K562 (cell line): ENCODE measurements at regions not wholly inside any gene's neighbourhood (a gene's known extent, or its start where the extent isn't known, plus 50 kb on each side); places are given as distances from the start of the nearest gene placed in this dataset.

Source experiments
- ATAC-seq: fragments of 200-7000 bp; cut with Tn5 transposase; 3 replicates; pipeline ENCODE4 v1.9.1; 2020; ENCODE audit warnings: moderate library complexity
- BruUV-seq: library from RNA; stranded (reverse); fragments of 400-500 nt; replicated peaks from 2 replicates; lab custom pipeline; 2021; lab: Mats Ljungman, UMichigan
- CTCF ChIA-PET: fragments of 300-600 bp; formaldehyde crosslinking; extraction: SDS; loops from one replicate; lab custom pipeline; 2021; ENCODE audit warnings: low intra/inter-chr PET ratio; lab: Yijun Ruan, JAX
- POLR2A ChIA-PET: fragments of 300-600, 350-650 bp; sonication (Branson Sonifier 250); formaldehyde crosslinking; extraction: SDS; loops from one replicate; lab custom pipeline; 2021; ENCODE audit warnings: antibody characterized with exemption, inconsistent platforms; lab: Yijun Ruan, JAX
- DNase-seq, 4 experiments: peaks; one replicate each; pipeline versions ENCODE4 v3.0.0 to v3.0.0-alpha.2; 2011 to 2018; ENCODE audit warnings: low spot score in 3 of 4, mixed read lengths in 3 of 4; ENCODE audit errors: extremely low read depth in 1 of 4
- FAIRE-seq: peaks from 2 replicates; lab custom pipeline; 2011; peaks lifted over from hg19 to GRCh38; lab: Jason Lieb, UNC
- H2AFZ ChIP-seq: 2 replicates; pipeline ENCODE4 v1.6.0; 2011; ENCODE audit warnings: low read depth, low read length, control low read depth, inconsistent platforms
- H3K27ac ChIP-seq: fragments of 200-600 bp; 3 replicates; pipeline ENCODE4 v1.8.0; 2011; ENCODE audit warnings: low read depth, mild to moderate bottlenecking, control low read depth, inconsistent platforms, low read length, moderate library complexity, mixed read lengths; ENCODE audit errors: extremely low read depth
- H3K27me3 ChIP-seq, 2 experiments: fragments of 300-600 bp in 1 of 2; 2 replicates in 1 of 2; 3 replicates in 1 of 2; pipeline versions ENCODE4 v1.6.0 to v1.8.0; 2011; ENCODE audit warnings: inconsistent platforms in 2 of 2, low read length in 2 of 2, mild to moderate bottlenecking in 1 of 2, mixed read lengths in 1 of 2, moderate library complexity in 1 of 2; ENCODE audit not compliant: control insufficient read depth in 2 of 2, insufficient read depth in 2 of 2
- H3K36me3 ChIP-seq: fragments of 300-600 bp; 3 replicates; pipeline ENCODE4 v1.8.0; 2011; ENCODE audit warnings: mild to moderate bottlenecking, low read length, inconsistent platforms; ENCODE audit not compliant: control insufficient read depth, insufficient read depth
- H3K4me1 ChIP-seq, 2 experiments: fragments of 200-600 bp in 1 of 2; replicated peaks in 1 of 2; 2 replicates in 1 of 2; 3 replicates in 1 of 2; pipeline versions ENCODE4 v1.5.1 to v1.8.0; 2011; ENCODE audit warnings: inconsistent platforms in 2 of 2, low read length in 2 of 2, mild to moderate bottlenecking in 1 of 2, mixed read lengths in 1 of 2, moderate library complexity in 1 of 2; ENCODE audit not compliant: control insufficient read depth in 2 of 2, insufficient read depth in 2 of 2
- H3K4me2 ChIP-seq: 2 replicates; pipeline ENCODE4 v1.6.1; 2011; ENCODE audit warnings: low read length, control low read depth, inconsistent platforms, mixed read lengths; ENCODE audit not compliant: insufficient read depth
- H3K4me3 ChIP-seq: fragments of 200-600 bp; sonication (generic), shearing (Covaris generic); 2 replicates; pipeline ENCODE4 v1.5.1; 2016; ENCODE audit warnings: control low read depth, inconsistent platforms
- H3K79me2 ChIP-seq: fragments of 200-600 bp; 3 replicates; pipeline ENCODE4 v1.8.0; 2011; ENCODE audit warnings: low read length, inconsistent platforms; ENCODE audit not compliant: control insufficient read depth, insufficient read depth
- H3K9ac ChIP-seq, 2 experiments: 2 replicates each; pipeline versions ENCODE4 v1.6.0 to v1.6.1; 2011; ENCODE audit warnings: low read depth in 2 of 2, low read length in 2 of 2, control low read depth in 1 of 2, inconsistent platforms in 1 of 2, mild to moderate bottlenecking in 1 of 2, mixed read lengths in 1 of 2; ENCODE audit not compliant: insufficient read depth in 1 of 2
- H3K9me1 ChIP-seq: one replicate; pipeline ENCODE4 v1.6.0; 2011; ENCODE audit warnings: inconsistent platforms, mild to moderate bottlenecking, low read length, moderate library complexity; ENCODE audit not compliant: control insufficient read depth, insufficient read depth
- H3K9me3 ChIP-seq: replicated peaks from 2 replicates; pipeline ENCODE4 v1.5.1; 2011; ENCODE audit warnings: low read depth, low read length, inconsistent platforms; ENCODE audit not compliant: control insufficient read depth, insufficient read depth
- H4K20me1 ChIP-seq: replicated peaks from 2 replicates; pipeline ENCODE4 v1.6.1; 2011; ENCODE audit warnings: low read length, inconsistent platforms, mixed read lengths; ENCODE audit not compliant: control insufficient read depth, insufficient read depth
- CREM ChIP-seq: IDR thresholded peaks from 2 replicates; pipeline ENCODE4 v1.6.1; 2014; ENCODE audit warnings: antibody characterized with exemption, low read depth
- E2F6 ChIP-seq, 2 experiments: IDR thresholded peaks; 2 replicates each; pipeline ENCODE4 v1.6.1; 2011; ENCODE audit warnings: borderline replicate concordance in 1 of 2, control low read depth in 1 of 2, low read depth in 1 of 2, low read length in 1 of 2, mild to moderate bottlenecking in 1 of 2, mixed read lengths in 1 of 2, moderate library complexity in 1 of 2; ENCODE audit not compliant: insufficient read depth in 1 of 2, insufficient read length in 1 of 2, poor library complexity in 1 of 2, severe bottlenecking in 1 of 2; ENCODE audit errors: extremely low read depth in 1 of 2
- GABPB1 ChIP-seq: sonication (generic); formaldehyde crosslinking; IDR thresholded peaks from 2 replicates; pipeline ENCODE4 v1.8.0; 2022; ENCODE audit warnings: mild to moderate bottlenecking, missing genetic modification reagents
- MYBL2 ChIP-seq, 2 experiments: fragments of 450-650 bp in 1 of 2; sonication (generic) in 1 of 2; formaldehyde crosslinking in 1 of 2; IDR thresholded peaks; 2 replicates each; pipeline versions ENCODE4 v1.6.1 to v1.8.1; 2017 to 2022; ENCODE audit warnings: borderline replicate concordance in 1 of 2, inconsistent platforms in 1 of 2, low read depth in 1 of 2, mild to moderate bottlenecking in 1 of 2, missing genetic modification reagents in 1 of 2, moderate library complexity in 1 of 2
- NFYB ChIP-seq: IDR thresholded peaks from 2 replicates; pipeline ENCODE4 v1.6.1; 2011; ENCODE audit warnings: mild to moderate bottlenecking, moderate library complexity; ENCODE audit not compliant: insufficient read length; ENCODE audit errors: extremely low read depth
- SP1 ChIP-seq: sonication (generic); formaldehyde crosslinking; IDR thresholded peaks from 2 replicates; pipeline ENCODE4 v1.8.1; 2022; ENCODE audit warnings: mild to moderate bottlenecking, missing genetic modification reagents
- SPI1 ChIP-seq: IDR thresholded peaks from 2 replicates; pipeline ENCODE4 v1.6.1; 2011; ENCODE audit warnings: low read depth, low read length, control low read depth, borderline replicate concordance
- SREBF2 ChIP-seq: sonication (generic); formaldehyde crosslinking; IDR thresholded peaks from 2 replicates; pipeline ENCODE4 v1.4.0; 2020; ENCODE audit warnings: mild to moderate bottlenecking, missing genetic modification reagents
- TBL1XR1 ChIP-seq, 2 experiments: IDR thresholded peaks; 2 replicates each; pipeline ENCODE4 v1.6.1; 2012; ENCODE audit warnings: improper control_type of control experiment in 2 of 2, low read length in 2 of 2, mild to moderate bottlenecking in 1 of 2
- TEAD1 ChIP-seq, 2 experiments: fragments of 450-650 bp in 1 of 2; sonication (generic) in 1 of 2; formaldehyde crosslinking; IDR thresholded peaks; 2 replicates each; pipeline versions ENCODE4 v1.4.0 to v1.8.0; 2020 to 2022; ENCODE audit warnings: mild to moderate bottlenecking in 2 of 2, missing genetic modification reagents in 1 of 2
- USF2 ChIP-seq: sonication (generic); formaldehyde crosslinking; IDR thresholded peaks from 2 replicates; pipeline ENCODE4 v1.5.0; 2020; ENCODE audit warnings: missing genetic modification reagents
- ZHX1 ChIP-seq: fragments of 150-350 bp; conservative IDR thresholded peaks from 2 replicates; pipeline ENCODE4 v1.6.1; 2014; ENCODE audit warnings: low read length
- ZNF395 ChIP-seq: fragments of 200-800 bp; sonication (Bioruptor generic); IDR thresholded peaks from 2 replicates; pipeline ENCODE4 v1.6.1; 2017; ENCODE audit warnings: missing genetic modification characterization, missing compliant biosample characterization
- ZNF431 ChIP-seq: sonication (generic); formaldehyde crosslinking; IDR thresholded peaks from 2 replicates; pipeline ENCODE4 v1.8.0; 2022; ENCODE audit warnings: mild to moderate bottlenecking, missing genetic modification reagents
- WGBS: fragments of 100-300 bp; shearing (Covaris generic); methylation state at CpG from one replicate; pipeline ENCODE4 v1.1.6; 2016; ENCODE audit warnings: low coverage, mixed read lengths; ENCODE audit not compliant: insufficient coverage; ENCODE audit errors: missing lambda C conversion rate; 5-methylcytosine and 5-hydroxymethylcytosine counted together
- in situ Hi-C: fragments of 300-500 bp; cut with MboI; formaldehyde crosslinking; loops from 4 replicates; pipeline ENCODE4 v1.15.0; 2018; ENCODE audit warnings: inconsistent platforms, mixed read lengths
- intact Hi-C: fragments of 100-400 bp; cut with micrococcal nuclease; formaldehyde crosslinking; loops from 2 replicates; pipeline ENCODE4 v1.14.2; 2022

GRCh38 chr3:19595884-19596283 is 338.1 kb downstream of the EFHB start:
- CTCF ChIA-PET: no interaction called here
- no peak overlapping the region for H3K27ac ChIP-seq

More at GRCh38 chr3:19595884-19596283, 338.1 kb downstream of the EFHB start:
- Histone ChIP-seq H3K9me1 (no peaks in the 10 kb centered on the region), H3K27me3 (no peaks in the 10 kb centered on the region), H3K79me2 (no peaks in the 10 kb centered on the region), H3K4me1 (no peaks in the 10 kb centered on the region), H3K4me3 (no peak overlapping the region), H4K20me1 (no peaks in the 10 kb centered on the region), H2AFZ (no peak overlapping the region), H3K4me2 (no peak overlapping the region), H3K36me3 (no peaks in the 10 kb centered on the region)
- POLR2A ChIA-PET: no interaction called here
- WGBS: 0% methylated on average over 1 of the region's 1 CpG
- no TSS peak for BruUV-seq
- DNase-seq (no peak), FAIRE-seq (no peak), ATAC-seq (no peak)
- in situ Hi-C loops: no loop called here
- intact Hi-C loops: no loop called here
- TF ChIP-seq SP1 (CRISPR knock-in tag): no peak
- TF ChIP-seq SPI1: no peak
- TF ChIP-seq E2F6 (IDR thresholded peaks at IDR 0.05; ENCODE audit: borderline replicate concordance in 1 of 2, extremely low read depth in 1 of 2, insufficient read depth in 1 of 2, insufficient read length in 1 of 2, low read depth in 1 of 2, low read length in 1 of 2, poor library complexity in 1 of 2, severe bottlenecking in 1 of 2): no peak
- no peak for TF ChIP-seq USF2 (CRISPR knock-in tag)
- TF ChIP-seq SREBF2 (CRISPR knock-in tag): no peak
- no peak for TF ChIP-seq TEAD1 (CRISPR knock-in tag; IDR thresholded peaks at IDR 0.05)
- TF ChIP-seq NFYB: no peak
- TF ChIP-seq CREM: no peak
- no peak for TF ChIP-seq ZHX1
- TF ChIP-seq ZNF431 (CRISPR knock-in tag): no peak
- no peak for TF ChIP-seq ZNF395
- TF ChIP-seq TBL1XR1 (IDR thresholded peaks at IDR 0.05; ENCODE audit: low read length in 2 of 2): no peak
- no peak for TF ChIP-seq GABPB1 (CRISPR knock-in tag)
- TF ChIP-seq MYBL2 (IDR thresholded peaks at IDR 0.05; ENCODE audit: low read depth): no peak
- TF ChIP-seq MYBL2 (CRISPR knock-in tag; IDR thresholded peaks at IDR 0.05; ENCODE audit: borderline replicate concordance): no peak
- TF ChIP-seq, all 486 proteins: peak for 0
- Histone ChIP-seq H3K9ac (no peak overlapping the region), H3K9me3 (0 out of 2 replicates have a peak, but pooled peaks cover 2% of the 10 kb centered on the region)
